HG02981 (cell line): ENCODE measurements at regions not wholly inside any gene's neighbourhood (a gene's known extent, or its start where the extent isn't known, plus 50 kb on each side); places are given as distances from the start of the nearest gene placed in this dataset.
"Not testable (repeated sequence)": the region's sequence is repeated elsewhere in the genome, so short reads cannot be mapped to it uniquely, and the experiment has no call there.

Source experiments
- ATAC-seq: cut with Tn5 transposase; IDR thresholded peaks from one replicate; pipeline ENCODE4 v1.9.1; 2021; ENCODE audit warnings: mild to moderate bottlenecking, moderate library complexity; ENCODE audit not compliant: unreplicated experiment

DNA sequence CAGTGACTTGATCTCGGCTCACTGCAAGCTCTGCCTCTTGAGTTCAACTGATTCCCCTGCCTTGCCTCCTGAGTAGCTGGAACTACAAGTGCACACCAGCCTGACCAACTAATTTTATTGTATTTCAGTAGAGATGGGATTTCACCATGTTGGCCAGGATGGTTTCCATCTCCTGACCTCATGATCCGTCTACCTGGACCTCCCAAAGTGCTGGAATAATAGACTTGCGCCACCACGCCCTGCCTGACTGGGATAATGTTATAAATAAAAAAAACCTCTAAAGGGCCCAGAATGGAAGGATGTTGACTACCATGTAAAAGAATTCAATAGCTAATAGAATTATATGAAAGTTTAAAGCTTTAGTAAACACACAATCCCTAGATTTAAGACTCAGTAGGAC is 91.9 kb downstream of the TSPY10 start:
- ATAC-seq: no peak

DNA sequence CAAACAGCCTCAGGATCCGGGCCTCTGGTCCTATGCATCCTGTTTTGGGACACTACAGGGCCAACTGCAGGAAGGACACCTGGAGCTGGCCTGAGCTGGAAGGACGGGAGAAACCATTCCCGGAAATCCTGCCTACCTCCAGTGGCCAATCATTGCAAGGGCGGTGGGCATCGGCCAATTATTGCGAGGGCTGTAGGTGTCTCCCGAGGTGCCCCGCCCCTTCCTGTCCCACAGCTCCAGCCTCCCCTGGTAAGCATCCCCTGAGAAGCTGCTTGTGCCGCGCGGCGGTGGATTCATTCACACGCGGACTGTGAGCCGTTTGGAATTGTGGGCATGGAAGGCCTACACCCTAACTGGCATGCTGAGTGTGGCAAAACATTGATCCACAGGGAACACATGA is 95.5 kb downstream of the TSPY10 start:
- no peak for ATAC-seq

DNA sequence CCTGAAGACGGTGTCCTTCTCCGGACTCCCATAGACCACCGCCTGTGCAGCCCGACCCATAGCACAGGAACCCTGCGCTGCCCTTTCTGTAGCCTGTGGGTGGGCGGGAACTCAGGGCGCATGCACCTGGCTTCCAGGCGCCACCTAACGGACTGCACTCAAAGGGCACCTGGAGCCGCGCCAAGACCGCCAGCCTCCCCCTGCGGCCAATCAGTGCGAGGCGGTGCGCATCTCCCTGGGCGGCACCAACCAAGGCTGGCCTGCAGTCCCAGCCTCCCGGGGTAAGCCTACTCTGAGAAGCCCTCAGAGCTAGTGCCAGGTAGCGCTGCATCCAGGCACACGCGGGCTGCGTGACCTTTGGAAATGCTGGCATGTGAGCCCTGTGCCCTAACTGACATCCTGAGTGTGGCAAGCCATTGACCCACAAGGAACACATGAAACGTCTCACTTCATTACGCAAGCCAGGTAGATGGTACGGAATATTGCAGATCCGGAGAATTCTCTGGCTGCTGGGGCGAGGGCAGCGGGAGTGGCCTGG is 113.0 kb downstream of the TSPY10 start:
- not testable (repeated sequence) for ATAC-seq

DNA sequence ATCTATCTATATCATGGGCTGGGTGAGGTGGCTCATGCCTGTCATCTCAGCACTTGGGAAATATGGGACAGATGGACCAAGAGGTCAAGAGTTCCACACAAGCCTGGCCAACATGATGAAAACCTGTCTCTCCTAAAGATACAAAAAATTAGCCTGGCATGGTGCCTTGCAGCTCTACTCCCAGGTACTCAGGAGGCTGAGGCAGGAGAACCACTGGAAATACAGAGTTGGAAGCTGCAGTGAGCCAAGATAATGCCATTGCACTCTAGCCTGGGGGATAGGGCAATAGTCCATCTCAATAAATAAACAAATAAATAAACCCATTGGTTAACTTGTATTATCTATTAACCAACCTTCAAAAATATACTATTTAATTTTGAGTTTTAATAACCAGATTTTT is 138.5 kb downstream of the TSPY10 start:
- not testable (repeated sequence) for ATAC-seq

DNA sequence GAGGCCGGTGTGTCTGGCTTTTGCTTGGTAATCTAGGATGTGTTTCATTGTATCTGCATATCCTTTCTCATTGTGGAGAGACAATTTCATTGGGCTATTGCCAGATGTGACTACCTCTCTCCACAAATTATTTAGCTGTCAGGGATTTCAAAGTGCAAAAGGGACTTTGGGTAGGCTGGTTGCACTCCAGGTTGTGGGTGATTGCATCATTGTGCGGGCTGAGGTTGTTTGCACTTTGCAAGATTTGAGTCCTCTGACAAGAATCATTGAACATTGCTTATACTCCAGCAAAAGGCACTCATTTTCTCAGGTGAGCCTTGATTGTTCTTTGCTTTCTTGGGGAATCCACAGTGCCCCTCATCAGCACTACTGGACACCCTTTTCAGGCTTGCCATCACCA is 164.8 kb downstream of the TSPY10 start:
- not testable (repeated sequence) for ATAC-seq

DNA sequence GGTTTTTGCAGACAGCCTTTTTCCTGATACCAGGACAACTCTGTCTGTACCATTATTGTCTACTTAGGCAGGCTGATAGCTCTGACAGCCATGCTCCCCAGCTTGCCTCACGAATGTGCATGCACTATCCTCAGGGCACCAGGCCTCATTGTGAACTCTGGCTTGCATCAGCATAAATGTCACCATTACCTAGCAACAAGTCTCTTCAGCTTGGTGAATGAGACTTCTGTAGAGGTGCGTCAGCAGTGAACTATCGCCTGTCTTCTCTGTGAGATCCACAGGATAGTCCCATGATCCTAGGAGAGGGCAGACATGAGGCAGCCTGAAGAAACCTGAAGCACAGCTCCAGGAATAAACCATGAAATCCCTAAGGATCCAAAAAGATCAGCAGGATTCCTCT is 189.3 kb downstream of the TSPY10 start:
- ATAC-seq: not testable (repeated sequence)

DNA sequence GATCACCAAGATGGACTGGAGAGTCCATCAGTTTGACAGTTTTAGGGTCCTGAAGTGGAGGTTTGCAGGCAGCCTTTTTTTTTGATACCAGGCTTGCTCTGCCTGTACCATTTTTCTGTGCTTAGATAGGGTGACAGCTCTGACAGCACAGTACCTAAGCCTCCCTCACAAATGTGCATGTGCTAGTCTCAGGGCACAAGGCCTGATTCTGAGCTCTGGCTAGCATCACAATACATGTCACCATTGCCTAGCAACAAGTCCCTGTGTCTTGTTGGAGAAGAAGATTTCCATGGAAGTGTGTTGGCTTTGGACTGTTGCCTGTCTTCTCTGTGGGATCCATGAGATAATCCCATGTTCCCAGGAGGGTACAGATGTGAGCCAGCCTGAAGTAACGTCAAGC is 191.1 kb downstream of the TSPY10 start:
- not testable (repeated sequence) for ATAC-seq

DNA sequence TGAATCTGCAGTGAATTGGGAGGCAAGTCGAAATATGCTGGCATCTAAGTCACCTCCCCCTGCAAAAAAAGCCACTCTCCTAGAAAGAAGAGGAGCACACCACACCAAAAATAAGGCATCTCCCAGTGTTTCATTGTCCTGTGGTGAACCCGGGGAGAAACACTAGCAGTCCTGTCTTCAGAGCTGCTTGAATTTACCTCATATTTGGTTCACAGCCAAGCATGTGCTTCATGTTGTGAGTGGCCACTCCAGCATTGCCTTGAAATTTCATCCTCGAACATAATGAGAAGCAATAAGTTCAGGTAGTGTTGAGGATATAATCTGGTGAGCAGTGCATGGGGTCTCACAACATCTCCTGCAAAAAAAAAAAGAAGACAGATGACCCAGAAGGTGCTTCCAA is 191.9 kb downstream of the TSPY10 start:
- ATAC-seq: not testable (repeated sequence)

DNA sequence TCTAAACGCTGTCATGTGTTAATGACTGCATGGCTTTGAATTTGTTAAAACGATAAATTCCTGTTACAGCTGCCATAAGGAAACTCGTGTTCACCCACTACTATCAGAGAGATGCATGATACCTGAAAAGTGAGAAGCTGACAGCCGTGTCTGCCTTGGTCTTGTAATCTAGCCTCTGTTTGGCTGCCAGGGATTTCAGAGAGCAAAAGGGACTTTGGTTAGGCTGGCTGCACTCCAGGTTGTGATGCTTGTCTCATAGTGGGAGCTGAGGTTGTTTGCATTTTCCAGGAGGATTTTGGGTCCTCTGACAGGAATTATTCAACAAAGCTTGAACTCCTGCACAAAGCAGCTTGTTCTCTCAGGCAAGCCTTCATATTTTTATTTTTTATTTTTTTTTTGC is 209.9 kb downstream of the TSPY10 start:
- ATAC-seq: not testable (repeated sequence)

DNA sequence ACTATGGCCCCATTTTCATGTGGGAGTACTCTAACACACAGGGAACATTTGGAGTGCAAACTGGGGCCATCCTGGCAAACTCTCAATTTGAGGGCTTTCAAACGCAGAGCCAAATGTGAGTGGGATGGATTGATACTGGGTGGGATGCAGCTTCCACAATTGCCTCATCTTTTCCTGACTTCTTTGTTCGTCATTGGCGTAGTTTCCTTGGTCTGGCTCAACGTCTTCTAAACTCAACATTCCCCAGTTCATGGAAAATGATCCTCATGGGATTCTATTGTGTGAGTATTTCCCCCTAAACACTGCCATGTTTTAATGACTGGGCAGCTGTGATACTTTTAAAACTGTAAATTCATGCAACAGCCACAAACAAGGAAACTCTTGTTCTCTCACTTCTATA is 228.3 kb downstream of the TSPY10 start:
- ATAC-seq: not testable (repeated sequence)

DNA sequence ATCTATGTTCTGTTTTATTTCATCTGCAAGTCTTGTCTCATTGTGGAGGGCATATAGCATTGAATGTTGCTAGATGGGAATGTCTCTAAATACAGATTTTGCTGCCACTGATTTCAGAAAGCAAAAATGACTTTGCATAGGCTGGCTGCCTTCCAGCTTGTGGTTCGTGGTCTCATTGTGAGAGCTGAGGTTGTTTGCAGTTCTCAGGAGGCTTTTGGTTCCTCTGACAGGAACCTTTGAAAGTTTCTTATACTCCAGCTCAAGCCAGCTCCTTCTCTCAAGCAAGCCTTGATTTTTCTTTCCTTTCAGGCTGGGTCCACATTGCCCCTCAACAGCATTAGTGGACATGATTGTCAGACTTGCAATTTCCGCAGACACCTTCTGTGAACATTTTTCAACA is 229.8 kb downstream of the TSPY10 start:
- ATAC-seq: not testable (repeated sequence)

DNA sequence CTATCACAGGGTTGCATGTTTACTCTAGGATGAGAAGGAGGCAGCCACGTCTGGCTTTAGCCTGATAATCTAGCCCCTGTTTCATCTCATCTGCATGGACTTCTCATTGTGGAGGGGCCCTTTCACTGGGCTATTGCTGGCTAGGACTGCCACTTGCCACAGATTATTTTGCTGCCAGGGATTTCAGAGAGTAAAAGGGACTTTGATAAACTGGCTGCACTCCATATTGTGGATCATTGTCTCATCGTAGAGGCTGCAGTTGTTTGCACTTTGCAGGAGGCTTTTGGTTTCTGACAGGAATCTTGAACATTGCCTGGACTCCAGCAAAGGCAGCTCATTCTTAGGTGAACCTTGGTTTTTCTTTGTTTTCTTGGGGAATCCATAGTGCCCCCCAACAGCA is 234.8 kb downstream of the TSPY10 start:
- ATAC-seq: not testable (repeated sequence)

DNA sequence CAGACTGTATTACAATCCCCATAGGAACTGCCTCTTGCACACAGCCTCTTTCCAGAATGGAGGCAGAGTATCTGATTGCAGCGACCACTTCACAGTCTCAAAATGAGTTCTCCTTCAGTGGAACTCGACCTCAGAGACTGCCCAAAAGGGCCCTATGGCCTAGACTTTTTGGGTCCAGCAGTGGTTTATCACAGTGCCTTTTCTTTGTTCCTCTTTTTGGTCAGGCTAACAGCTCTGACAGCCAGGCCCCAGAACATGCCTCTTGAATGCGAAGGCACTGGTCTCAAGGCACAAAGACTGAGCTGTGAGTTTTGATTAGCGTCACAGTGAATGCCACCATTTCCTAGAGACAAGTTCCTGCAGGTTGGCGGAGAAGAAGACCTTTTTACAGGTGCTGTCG is 241.6 kb downstream of the TSPY10 start:
- ATAC-seq: peak; percentile 67

DNA sequence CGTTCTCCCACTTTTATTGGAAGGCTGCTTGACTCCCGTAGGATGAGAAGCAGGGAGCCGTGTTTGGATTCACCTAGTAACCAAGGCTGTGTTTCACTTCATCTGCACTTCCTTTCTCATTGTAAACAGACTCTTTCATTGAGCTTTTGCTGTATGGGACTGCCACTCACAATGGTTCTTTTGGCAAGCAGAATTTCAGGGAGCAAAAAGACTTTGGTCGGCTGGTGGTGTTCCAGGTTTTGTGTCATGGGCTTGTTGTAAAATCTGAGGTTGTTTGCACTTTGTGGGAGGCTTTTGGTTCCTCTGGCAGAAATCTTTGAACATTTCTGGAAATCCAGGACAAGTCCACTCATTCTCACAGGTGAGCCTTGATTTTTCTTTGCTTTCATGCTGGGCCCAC is 243.4 kb downstream of the TSPY10 start:
- not testable (repeated sequence) for ATAC-seq

DNA sequence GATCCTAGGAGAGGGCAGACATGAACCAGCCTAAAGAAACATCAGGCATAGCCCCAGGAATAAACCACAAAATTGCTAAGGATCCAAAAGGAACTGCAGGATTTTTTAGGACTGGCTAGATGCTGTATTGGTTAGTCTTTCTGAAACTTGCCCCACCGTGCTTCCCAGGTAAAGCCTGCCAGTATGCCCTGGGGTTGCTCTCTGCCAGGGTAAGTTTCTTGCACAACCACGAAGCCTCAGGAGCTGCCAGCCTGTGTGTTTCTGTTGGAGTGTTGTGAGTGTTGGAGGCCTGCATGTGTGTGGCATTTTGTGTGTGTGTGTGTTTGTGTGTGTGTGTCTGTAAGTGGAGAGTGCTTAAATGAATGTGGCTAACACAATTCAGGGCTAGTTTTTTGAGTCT is 244.4 kb downstream of the TSPY10 start:
- not testable (repeated sequence) for ATAC-seq

DNA sequence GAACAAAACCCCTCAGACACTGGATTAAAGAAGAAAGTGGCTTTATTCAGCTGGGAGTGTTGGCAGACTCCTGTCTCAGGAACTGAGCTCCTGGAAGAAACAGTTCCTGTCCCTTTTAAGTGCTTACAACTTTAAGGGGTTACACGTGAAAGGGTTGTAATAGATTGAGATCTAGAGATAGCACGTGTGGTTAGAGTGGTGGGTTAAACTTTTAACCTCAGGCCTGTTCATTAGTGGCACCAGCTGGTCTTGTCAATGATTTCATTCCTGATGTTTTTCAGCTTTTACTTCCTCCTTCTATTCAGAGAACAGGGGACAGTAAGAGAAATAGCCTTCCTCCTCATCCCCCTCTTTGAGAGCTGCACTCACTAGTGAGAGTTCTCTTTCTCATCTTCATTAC is 247.1 kb downstream of the TSPY10 start:
- peak; percentile 67 for ATAC-seq

DNA sequence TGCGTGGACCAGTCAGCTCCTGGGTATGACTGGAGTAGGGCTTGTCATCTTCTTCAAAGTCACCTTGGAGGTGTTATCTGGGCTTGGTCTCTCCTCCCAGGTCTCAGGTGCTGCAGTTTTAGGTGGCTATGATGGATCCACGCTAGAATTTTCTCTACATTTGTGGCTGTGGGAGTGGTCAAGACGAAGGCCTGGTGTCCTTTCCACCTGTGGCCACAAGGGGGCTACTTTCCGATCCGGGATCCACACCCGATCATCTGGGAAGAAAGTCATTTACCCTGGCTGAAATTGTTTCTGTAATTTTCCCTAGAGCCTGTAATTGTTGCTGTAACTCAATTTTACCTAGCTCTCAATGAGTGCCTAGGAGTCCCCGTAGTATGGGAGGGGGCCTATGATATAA is 248.0 kb downstream of the TSPY10 start:
- not testable (repeated sequence) for ATAC-seq

DNA sequence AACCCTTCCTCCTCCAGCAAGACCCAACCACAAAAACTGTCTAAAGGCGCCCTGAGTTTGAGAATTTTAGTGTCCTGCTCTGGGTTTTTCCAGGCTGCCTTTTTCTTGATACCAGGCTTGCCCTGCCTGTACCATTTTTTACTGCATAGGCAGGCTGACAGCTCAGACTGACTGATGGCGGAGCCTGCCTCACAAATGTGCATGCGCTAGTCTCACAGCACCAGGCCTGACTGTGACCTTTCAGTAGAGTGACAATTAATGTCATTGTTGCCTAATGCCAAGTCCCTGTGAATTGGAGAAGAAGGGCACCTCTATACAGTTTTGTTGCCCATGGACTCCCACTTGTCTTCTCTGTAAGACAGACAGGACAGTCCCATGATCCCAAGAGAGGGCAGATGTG is 253.9 kb downstream of the TSPY10 start:
- not testable (repeated sequence) for ATAC-seq

DNA sequence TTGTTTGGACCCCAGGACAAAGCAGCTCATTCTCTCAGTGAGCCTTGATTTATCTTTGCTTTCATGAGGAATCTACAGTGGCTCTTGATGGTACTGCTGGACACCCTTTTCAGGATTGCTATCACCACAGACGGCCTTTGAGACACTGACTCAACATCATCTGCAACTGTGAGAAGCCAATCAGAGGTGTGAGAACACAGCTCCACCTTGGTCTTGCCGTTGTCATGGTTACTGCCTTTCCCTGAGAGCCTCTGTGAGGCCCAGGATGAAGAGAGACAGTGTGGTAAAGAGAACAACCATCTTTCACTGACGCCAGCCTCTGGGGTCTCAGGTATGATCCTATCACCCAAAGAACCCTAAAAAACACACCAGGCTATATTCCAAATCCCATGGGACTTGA is 270.2 kb downstream of the TSPY10 start:
- ATAC-seq: not testable (repeated sequence)

DNA sequence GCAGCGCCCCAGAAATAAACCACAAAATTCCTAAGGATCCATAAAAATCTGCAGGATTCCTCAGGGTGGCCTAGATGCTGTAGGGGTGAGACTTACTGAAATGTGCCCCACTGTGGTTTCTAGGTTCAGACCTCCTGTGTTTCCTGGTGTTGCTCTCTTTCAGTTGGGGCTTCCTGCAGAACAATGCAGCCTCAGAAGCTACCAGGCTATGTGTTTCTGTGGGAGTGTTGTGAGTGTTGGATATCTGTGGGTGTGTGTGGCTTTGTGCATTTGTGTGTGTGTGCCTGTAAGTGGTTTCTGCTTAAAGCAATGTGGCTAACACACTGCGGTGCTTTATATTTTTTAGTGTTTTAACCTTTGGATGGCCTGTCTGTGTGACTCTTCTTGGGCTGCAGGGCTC is 277.6 kb downstream of the TSPY10 start:
- ATAC-seq: no peak
